ENCODE measurements at regions not wholly inside any gene's neighbourhood (a gene's known extent, or its start where the extent isn't known, plus 50 kb on each side); places are given as distances from the start of the nearest gene placed in this dataset.

GRCh38 chr22:22179858-22180257 is 64.7 kb upstream of the VPREB1 start:
- TF ChIP-seq CTCF (IDR thresholded peaks at IDR 0.05; ENCODE audit: low read depth, low read length) (no peak), EZH2phosphoT487 (IDR thresholded peaks at IDR 0.05; ENCODE audit: low read depth) (no peak)
